ENCODE measurements at regions not wholly inside any gene's neighbourhood (a gene's known extent, or its start where the extent isn't known, plus 50 kb on each side); places are given as distances from the start of the nearest gene placed in this dataset.
"Not testable (repeated sequence)": the region's sequence is repeated elsewhere in the genome, so short reads cannot be mapped to it uniquely, and the experiment has no call there.

- not testable (repeated sequence) for TF ChIP-seq POLR2A (IDR thresholded peaks at IDR 0.05); CTCF (IDR thresholded peaks at IDR 0.05 in 8 of 11, conservative IDR thresholded peaks at IDR 0.05 in 3 of 11)
These were observed 172.2 kb downstream of the OR4M2 start for GRCh38 chr15:22252521-22252920.

Measured in spleen (tissue), 7 donors.